ENCODE measurements at regions not wholly inside any gene's neighbourhood (a gene's known extent, or its start where the extent isn't known, plus 50 kb on each side); places are given as distances from the start of the nearest gene placed in this dataset.

GRCh38 chr1:53378061-53378460 is 50.2 kb upstream of the LRP8 start:
- TF ChIP-seq CEBPB (IDR thresholded peaks at IDR 0.05) (no peak), TAF1 (IDR thresholded peaks at IDR 0.05; ENCODE audit: low read depth) (no peak), NFIC (IDR thresholded peaks at IDR 0.05) (no peak), EGR1 (IDR thresholded peaks at IDR 0.05) (no peak), TCF12 (IDR thresholded peaks at IDR 0.05; ENCODE audit: low read depth) (no peak), MAX (IDR thresholded peaks at IDR 0.05) (no peak), ZBTB7A (IDR thresholded peaks at IDR 0.05; ENCODE audit: low read depth) (no peak), RAD21 (IDR thresholded peaks at IDR 0.05; ENCODE audit: low read depth) (no peak), TEAD4 (IDR thresholded peaks at IDR 0.05) (no peak), REST (IDR thresholded peaks at IDR 0.05; ENCODE audit: low read depth) (no peak), CREB1 (IDR thresholded peaks at IDR 0.05; ENCODE audit: low read depth) (no peak)

- TF ChIP-seq MAX (IDR thresholded peaks at IDR 0.05) (no peak), RAD21 (IDR thresholded peaks at IDR 0.05; ENCODE audit: low read depth) (no peak), YY1 (IDR thresholded peaks at IDR 0.05; ENCODE audit: low read depth) (no peak), EGR1 (IDR thresholded peaks at IDR 0.05) (no peak), EP300 (IDR thresholded peaks at IDR 0.05; ENCODE audit: borderline replicate concordance) (no peak), TAF1 (IDR thresholded peaks at IDR 0.05; ENCODE audit: low read depth) (no peak), FOXM1 (IDR thresholded peaks at IDR 0.05; ENCODE audit: borderline replicate concordance, low read depth) (no peak), USF1 (IDR thresholded peaks at IDR 0.05) (no peak), ZBTB7A (IDR thresholded peaks at IDR 0.05; ENCODE audit: low read depth) (no peak), REST (IDR thresholded peaks at IDR 0.05; ENCODE audit: low read depth) (no peak), TEAD4 (IDR thresholded peaks at IDR 0.05) (no peak), NFIC (IDR thresholded peaks at IDR 0.05) (no peak), TCF12 (IDR thresholded peaks at IDR 0.05; ENCODE audit: low read depth) (no peak), CEBPB (IDR thresholded peaks at IDR 0.05) (no peak), CREB1 (IDR thresholded peaks at IDR 0.05; ENCODE audit: low read depth) (no peak)
These were observed 51.2 kb upstream of the LRP8 start for GRCh38 chr1:53378932-53379661.

- TF ChIP-seq RAD21 (IDR thresholded peaks at IDR 0.05; ENCODE audit: low read depth) (no peak), FOXM1 (IDR thresholded peaks at IDR 0.05; ENCODE audit: borderline replicate concordance, low read depth) (no peak), EGR1 (IDR thresholded peaks at IDR 0.05) (no peak), TEAD4 (IDR thresholded peaks at IDR 0.05) (no peak), CREB1 (IDR thresholded peaks at IDR 0.05; ENCODE audit: low read depth) (no peak), CEBPB (IDR thresholded peaks at IDR 0.05) (no peak), USF1 (IDR thresholded peaks at IDR 0.05) (no peak), REST (IDR thresholded peaks at IDR 0.05; ENCODE audit: low read depth) (no peak), ZBTB7A (IDR thresholded peaks at IDR 0.05; ENCODE audit: low read depth) (no peak), NFIC (IDR thresholded peaks at IDR 0.05) (no peak), TCF12 (IDR thresholded peaks at IDR 0.05; ENCODE audit: low read depth) (no peak), MAX (IDR thresholded peaks at IDR 0.05) (no peak), TAF1 (IDR thresholded peaks at IDR 0.05; ENCODE audit: low read depth) (no peak), YY1 (IDR thresholded peaks at IDR 0.05; ENCODE audit: low read depth) (no peak), EP300 (IDR thresholded peaks at IDR 0.05; ENCODE audit: borderline replicate concordance) (no peak)
These were observed 51.8 kb upstream of the LRP8 start for GRCh38 chr1:53379662-53380002.

GRCh38 chr1:53380296-53380695 is 52.4 kb upstream of the LRP8 start:
- no peak for TF ChIP-seq TEAD4 (IDR thresholded peaks at IDR 0.05)
- TF ChIP-seq FOXM1 (IDR thresholded peaks at IDR 0.05; ENCODE audit: borderline replicate concordance, low read depth): no peak
- TF ChIP-seq ZBTB7A (IDR thresholded peaks at IDR 0.05; ENCODE audit: low read depth): no peak
- no peak for TF ChIP-seq YY1 (IDR thresholded peaks at IDR 0.05; ENCODE audit: low read depth)
- TF ChIP-seq EP300 (IDR thresholded peaks at IDR 0.05; ENCODE audit: borderline replicate concordance): no peak
